GM10266 (cell line): ENCODE measurements at regions not wholly inside any gene's neighbourhood (a gene's known extent, or its start where the extent isn't known, plus 50 kb on each side); places are given as distances from the start of the nearest gene placed in this dataset.

Experiments used
- DNase-seq: peaks from one replicate; pipeline ENCODE4 v3.0.0; 2012; ENCODE audit errors: extremely low spot score
- TF ChIP-seq, protein P1 (sequence below): IDR thresholded peaks from 2 replicates; pipeline ENCODE4 v1.5.1; 2012; ENCODE audit warnings: mild to moderate bottlenecking, low read depth; ENCODE audit not compliant: control insufficient read depth, insufficient read depth; ENCODE audit errors: missing control alignments

DNA sequence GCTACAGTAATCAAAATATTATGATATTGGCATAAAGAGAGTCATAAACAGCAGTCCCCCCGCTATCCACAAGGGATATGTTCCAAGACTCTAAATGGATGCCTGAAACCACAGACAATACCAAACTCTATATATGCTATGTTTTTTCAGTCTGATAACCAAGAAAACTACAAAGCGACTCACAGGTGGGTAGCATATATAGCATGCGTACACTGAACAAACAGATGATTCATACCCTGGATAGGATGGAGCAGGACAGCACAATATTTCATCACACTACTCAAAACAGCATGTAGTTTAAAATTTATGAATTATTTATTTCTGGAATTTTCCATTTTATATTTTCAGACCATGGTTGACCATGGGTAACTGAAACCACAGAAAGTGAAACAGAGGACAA, 87.0 kb upstream of the PPP2R3A start:
- TF ChIP-seq, protein P1, sequence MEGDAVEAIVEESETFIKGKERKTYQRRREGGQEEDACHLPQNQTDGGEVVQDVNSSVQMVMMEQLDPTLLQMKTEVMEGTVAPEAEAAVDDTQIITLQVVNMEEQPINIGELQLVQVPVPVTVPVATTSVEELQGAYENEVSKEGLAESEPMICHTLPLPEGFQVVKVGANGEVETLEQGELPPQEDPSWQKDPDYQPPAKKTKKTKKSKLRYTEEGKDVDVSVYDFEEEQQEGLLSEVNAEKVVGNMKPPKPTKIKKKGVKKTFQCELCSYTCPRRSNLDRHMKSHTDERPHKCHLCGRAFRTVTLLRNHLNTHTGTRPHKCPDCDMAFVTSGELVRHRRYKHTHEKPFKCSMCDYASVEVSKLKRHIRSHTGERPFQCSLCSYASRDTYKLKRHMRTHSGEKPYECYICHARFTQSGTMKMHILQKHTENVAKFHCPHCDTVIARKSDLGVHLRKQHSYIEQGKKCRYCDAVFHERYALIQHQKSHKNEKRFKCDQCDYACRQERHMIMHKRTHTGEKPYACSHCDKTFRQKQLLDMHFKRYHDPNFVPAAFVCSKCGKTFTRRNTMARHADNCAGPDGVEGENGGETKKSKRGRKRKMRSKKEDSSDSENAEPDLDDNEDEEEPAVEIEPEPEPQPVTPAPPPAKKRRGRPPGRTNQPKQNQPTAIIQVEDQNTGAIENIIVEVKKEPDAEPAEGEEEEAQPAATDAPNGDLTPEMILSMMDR = no peak
- DNase-seq = no peak

DNA sequence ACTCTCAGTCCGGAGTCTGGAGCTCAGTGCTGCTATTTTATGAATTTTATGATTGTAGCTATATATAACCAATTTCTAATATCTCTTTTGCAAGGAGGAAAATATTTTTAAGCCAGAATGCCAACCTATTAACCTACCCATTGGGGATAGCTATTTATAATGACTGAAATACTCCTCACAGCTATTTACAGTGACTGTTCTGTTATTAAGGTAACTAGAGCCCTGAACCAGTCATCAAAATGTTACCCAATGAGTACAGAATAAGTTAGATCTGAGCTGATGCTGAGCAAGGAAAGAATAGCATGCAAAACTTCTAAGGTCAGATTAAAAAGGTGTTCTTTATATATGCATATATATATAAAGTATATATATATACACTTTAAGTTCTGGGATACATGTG, 79.6 kb upstream of the PPP2R3A start:
- TF ChIP-seq, protein P1 = no peak
- no peak for DNase-seq

DNA sequence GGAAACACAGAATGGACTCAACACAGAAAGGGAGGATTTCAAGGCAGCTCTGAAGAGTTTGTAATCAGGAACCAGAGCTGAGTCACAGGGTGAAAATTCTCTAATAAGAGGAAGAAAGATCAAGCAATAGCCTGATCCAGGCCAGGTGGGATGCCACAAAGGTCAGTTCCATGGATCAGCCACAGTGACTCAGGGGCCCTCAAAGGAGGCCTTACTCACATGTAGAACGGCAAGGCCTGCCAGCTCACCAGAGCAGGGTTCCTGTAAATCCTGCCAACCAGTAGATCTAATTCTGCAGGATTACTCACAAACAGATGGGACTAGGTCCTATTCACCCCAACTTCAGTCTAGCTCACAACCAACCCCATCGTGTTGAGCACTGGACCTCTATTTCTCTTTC, 78.3 kb upstream of the PPP2R3A start:
- DNase-seq = no peak
- TF ChIP-seq, protein P1 = no peak

DNA sequence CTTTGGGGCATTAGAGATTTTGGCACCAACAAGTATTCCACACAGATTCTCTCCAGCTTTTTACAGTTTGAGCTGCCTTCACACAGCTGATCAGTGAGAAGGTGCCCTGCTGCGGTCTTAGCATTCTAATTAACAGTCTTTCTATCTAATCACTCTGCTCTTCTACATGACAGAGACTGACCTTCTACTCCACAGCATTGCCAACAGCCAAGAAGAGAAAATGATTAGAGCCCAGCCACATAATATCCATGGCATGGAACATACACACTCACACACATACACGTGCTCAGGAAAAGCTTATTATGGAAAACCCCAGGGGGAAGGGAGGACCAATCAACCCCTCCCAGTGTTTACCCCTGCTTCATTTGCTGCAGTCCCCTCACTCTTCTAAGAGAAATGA, 76.1 kb upstream of the PPP2R3A start:
- DNase-seq = no peak
- TF ChIP-seq, protein P1 = no peak

DNA sequence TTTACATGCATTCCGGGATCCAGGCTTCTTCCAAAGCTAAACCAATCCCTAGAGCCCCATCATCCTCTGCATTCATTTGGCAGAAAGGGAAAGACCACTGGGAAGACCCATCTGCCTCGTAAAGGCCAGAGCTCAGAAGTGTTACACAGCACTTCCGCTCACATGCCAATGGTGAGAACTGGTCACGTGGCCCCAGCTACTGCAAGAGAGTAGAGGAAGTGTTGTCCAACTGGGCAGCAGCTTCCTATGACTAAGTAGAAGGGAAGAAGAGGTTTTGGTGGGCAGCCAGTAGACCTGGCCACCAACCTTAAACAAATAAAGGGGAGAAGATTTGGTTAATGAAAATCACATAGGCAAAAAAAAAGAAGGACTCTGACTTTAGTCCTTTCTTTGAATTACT, 74.4 kb upstream of the PPP2R3A start:
- TF ChIP-seq, protein P1 = no peak
- DNase-seq = no peak

DNA sequence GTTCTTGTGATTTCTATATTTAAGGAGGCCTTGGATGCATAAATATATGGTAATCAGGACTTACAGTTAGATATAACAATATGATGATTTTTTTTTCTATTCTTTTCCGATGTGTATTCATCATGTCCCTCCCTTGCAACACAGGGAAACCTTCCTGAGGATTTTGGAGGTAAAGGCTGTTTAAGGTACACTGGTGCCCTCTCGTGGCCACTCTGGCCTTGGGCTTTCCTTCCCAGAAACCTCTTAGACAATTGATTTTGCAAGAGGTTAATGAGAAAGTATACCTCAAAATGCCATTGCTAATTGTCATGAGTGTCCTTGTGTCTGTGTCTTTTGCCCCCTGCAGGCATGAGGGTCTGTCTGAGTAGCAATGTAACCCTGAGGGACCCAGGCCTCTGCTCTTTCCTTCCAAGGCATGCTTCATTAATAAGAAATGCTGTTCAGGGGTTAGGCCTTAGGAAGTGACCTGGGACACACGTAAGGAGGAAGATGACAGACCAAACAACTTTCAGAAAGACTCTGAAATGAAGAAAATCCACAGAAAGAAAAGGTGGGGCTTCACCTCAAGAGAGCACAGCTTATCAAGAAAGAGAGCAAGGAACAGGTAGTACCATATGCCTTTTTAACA, 70.3 kb upstream of the PPP2R3A start:
- TF ChIP-seq, protein P1 = peak; percentile 79
- DNase-seq = peak; percentile 29

DNA sequence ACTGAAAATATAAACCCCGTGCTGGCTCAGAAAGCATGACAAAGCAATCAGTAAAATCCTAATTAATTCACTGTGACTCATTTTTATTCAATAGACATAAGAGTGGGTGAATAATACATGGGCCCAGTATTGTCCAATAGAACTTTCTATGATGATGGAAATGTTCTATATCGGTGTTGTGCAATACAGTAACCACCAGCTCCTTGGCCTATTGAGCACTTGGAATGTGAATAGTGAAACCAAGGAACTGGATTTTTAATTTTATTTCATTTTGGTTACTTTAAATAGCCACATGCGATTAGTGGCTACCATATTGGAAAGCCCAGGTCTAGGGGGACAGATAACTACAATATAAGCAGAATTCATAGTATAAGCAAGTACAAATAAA, 69.8 kb upstream of the PPP2R3A start:
- TF ChIP-seq, protein P1 = no peak

More for the DNA sequence above, 69.8 kb upstream of the PPP2R3A start:
- DNase-seq = no peak
